ENCODE measurements at regions not wholly inside any gene's neighbourhood (a gene's known extent, or its start where the extent isn't known, plus 50 kb on each side); places are given as distances from the start of the nearest gene placed in this dataset.

- no peak for TF ChIP-seq CTCF (IDR thresholded peaks at IDR 0.05)
- TF ChIP-seq POLR2A (IDR thresholded peaks at IDR 0.05) = no peak
These were observed 988.3 kb upstream of the GYPC start for GRCh38 chr2:125667630-125668029.
